GM19468 (cell line): ENCODE measurements at regions not wholly inside any gene's neighbourhood (a gene's known extent, or its start where the extent isn't known, plus 50 kb on each side); places are given as distances from the start of the nearest gene placed in this dataset.
"Not testable (repeated sequence)": the region's sequence is repeated elsewhere in the genome, so short reads cannot be mapped to it uniquely, and the experiment has no call there.

Experiments
- ATAC-seq: cut with Tn5 transposase; IDR thresholded peaks from one replicate; pipeline ENCODE4 v1.9.1; 2021; ENCODE audit warnings: mild to moderate bottlenecking, moderate library complexity, moderate number of reproducible peaks; ENCODE audit not compliant: unreplicated experiment; ENCODE audit errors: extremely low read depth

GRCh38 chr5:39942606-39943005 lies 517.8 kb upstream of the DAB2 start:
- no peak for ATAC-seq

- ATAC-seq = no peak
These were observed 516.6 kb upstream of the DAB2 start for GRCh38 chr5:39941416-39941815.

- ATAC-seq = no peak
These were observed 510.1 kb upstream of the DAB2 start for GRCh38 chr5:39934830-39935229.

GRCh38 chr5:39933061-39933460 lies 508.3 kb upstream of the DAB2 start:
- ATAC-seq = no peak

- ATAC-seq = no peak
These were observed 503.9 kb upstream of the DAB2 start for GRCh38 chr5:39928709-39929108.

- ATAC-seq = no peak
These were observed 495.1 kb upstream of the DAB2 start for GRCh38 chr5:39919876-39920275.

- no peak for ATAC-seq
These were observed 488.1 kb upstream of the DAB2 start for GRCh38 chr5:39912906-39913305.

- not testable (repeated sequence) for ATAC-seq
These were observed 482.6 kb upstream of the DAB2 start for GRCh38 chr5:39907267-39907951.

GRCh38 chr5:39906146-39906545 lies 481.4 kb upstream of the DAB2 start:
- ATAC-seq = no peak

GRCh38 chr5:39905356-39905755 lies 480.6 kb upstream of the DAB2 start:
- no peak for ATAC-seq

GRCh38 chr5:39902626-39903025 lies 477.8 kb upstream of the DAB2 start:
- ATAC-seq = no peak

GRCh38 chr5:39898731-39899130 lies 474.0 kb upstream of the DAB2 start:
- no peak for ATAC-seq

GRCh38 chr5:39896706-39897105 lies 471.9 kb upstream of the DAB2 start:
- no peak for ATAC-seq

GRCh38 chr5:39896104-39896503 lies 471.3 kb upstream of the DAB2 start:
- no peak for ATAC-seq

- ATAC-seq = no peak
These were observed 467.9 kb upstream of the DAB2 start for GRCh38 chr5:39892708-39893107.

GRCh38 chr5:39891376-39891775 lies 466.6 kb upstream of the DAB2 start:
- no peak for ATAC-seq

GRCh38 chr5:39880985-39881384 lies 456.2 kb upstream of the DAB2 start:
- no peak for ATAC-seq

- ATAC-seq = no peak
These were observed 452.7 kb upstream of the DAB2 start for GRCh38 chr5:39877479-39877878.

GRCh38 chr5:39876146-39876545 lies 451.4 kb upstream of the DAB2 start:
- no peak for ATAC-seq

GRCh38 chr5:39870137-39870536 lies 445.4 kb upstream of the DAB2 start:
- no peak for ATAC-seq

- no peak for ATAC-seq
These were observed 444.6 kb upstream of the DAB2 start for GRCh38 chr5:39869396-39869795.

- no peak for ATAC-seq
These were observed 443.1 kb upstream of the DAB2 start for GRCh38 chr5:39867923-39868322.
